Skeletal muscle cell (primary cell): ENCODE measurements at regions not wholly inside any gene's neighbourhood (a gene's known extent, or its start where the extent isn't known, plus 50 kb on each side); places are given as distances from the start of the nearest gene placed in this dataset.

Source experiments
- DNase-seq: peaks from one replicate; pipeline ENCODE4 v3.0.0-alpha.2; 2010; ENCODE audit warnings: low read depth
- H3K4me3 ChIP-seq: 2 replicates; pipeline ENCODE4 v1.5.1; 2011; ENCODE audit warnings: low read depth, mild to moderate bottlenecking, control low read depth, low read length, moderate library complexity

DNA sequence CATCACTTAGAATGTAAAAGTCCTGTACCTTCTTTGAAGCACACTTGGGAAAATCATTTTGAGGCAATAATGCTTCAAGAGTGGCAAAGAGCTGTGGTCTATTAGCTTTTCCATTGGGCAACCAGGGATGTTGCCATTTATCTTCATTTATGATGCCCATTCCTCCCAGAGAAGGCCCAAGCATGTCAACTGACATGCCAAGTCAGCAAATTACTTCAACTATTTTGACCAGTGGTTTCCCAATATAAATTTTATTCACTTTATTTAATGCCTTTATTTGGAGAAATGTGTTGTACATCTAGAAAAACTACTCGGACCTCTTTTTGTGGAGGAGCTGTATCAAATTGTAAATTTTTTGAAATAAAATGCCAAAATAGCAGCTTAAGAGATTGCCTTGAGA, 164.1 kb upstream of the PCSK2 start:
- DNase-seq, result no peak
- no peak overlapping the region for H3K4me3 ChIP-seq

DNA sequence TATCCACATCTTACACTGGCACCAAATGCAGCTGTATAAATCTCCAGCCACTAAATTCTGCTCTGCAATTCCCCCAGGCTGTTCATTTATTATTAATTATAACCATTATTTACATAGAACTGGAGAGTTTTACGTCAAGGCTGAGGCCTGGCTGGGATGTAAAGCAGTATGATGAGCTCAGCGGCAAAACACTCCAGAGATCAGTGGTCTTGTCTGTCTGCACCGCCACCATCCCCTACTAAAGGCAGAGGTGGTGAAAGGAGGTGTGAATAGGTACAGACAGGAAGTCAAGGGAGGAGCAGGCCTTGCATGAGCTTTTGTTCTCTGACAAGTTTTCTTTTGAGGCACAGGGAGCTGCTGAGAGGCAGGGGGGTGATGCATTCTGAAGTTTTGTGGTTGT, 159.9 kb upstream of the PCSK2 start:
- no peak for DNase-seq
- no peak overlapping the region for H3K4me3 ChIP-seq

DNA sequence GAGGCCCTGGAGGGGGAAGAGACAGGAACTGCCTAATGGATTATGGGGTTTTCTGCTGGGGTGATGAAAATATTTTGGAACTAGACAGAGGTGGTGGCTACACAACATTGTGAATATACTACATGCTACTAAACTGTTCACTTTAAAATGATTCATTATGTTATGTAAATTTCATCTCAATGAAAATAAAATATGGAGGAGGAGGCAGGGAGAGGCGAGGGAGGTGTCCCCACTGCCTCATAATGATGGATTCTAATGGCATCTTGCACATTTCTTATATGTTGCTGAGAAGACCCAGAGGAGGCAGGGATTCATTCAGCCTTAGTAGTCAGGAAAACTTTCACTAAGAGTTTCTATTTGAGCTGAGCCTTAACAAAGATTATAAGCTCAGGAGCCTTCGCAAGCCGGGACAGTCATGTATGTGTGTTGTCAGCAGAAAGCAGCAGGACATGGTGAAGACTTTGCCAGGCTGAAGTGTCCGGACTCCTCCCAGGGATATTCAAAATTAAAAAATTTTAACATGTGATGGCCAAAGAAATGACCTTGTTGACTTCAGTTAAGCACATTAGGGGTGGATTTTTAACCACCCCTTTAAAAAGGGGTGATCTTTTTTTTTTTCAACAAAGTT, 158.6 kb upstream of the PCSK2 start:
- H3K4me3 ChIP-seq, result no peak overlapping the region
- DNase-seq, result no peak

DNA sequence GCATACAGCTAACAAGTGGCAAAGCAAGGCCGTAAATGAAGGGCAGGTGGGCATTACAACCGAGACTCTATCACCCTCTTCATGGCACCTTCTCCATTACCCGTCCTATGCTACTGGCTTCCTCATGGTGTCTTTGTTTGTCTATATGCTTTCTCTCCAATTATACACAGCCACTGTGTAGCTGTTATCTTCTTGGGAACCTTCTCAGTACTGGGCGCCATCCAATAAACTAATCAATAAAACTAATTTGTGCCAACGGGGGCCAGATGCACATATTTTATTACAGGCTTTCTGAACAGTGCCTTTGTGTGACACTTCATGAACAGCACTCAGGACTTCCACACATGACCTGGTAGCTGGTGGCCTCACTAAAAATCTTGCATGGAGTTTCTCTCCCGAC, 149.8 kb upstream of the PCSK2 start:
- DNase-seq, result no peak
- H3K4me3 ChIP-seq, result no peak overlapping the region

DNA sequence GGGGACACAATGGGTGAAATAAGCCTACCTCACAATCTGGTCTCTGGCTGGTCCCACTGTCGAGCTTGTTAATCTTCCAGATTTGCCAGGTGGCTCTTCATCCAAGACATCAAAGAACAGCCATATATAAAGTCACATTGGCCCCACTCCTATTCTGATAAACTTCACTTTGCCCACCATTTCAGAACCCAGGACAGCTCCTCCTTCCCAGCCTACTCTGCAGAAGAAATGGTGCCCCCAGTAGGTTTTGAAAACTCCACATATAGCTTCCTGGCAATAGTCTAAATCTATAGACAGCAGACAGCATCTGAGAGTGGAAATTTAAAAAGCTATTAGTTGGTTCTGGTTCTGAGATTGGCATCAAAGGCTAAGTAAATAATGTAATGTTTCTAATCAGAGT, 143.1 kb upstream of the PCSK2 start:
- H3K4me3 ChIP-seq, result no peak overlapping the region
- no peak for DNase-seq

DNA sequence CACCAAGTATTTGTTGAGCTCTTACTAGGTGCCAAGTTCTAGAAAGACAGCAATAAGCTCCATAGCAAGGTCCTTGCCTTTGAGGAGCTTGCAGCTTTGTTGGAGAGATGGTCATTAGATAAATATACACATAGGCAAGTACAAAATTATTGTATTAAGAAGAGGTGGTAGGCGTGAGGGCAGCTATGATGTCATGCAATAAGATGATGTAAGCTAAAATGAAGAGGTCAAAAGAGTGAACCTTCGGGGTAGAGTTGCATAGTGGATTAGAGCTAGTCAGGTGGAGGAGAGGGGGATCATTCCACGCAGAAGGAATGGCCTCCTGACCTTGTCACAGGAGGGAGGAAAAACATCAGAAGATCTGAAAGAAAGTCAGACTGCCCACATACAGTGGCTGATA, 141.9 kb upstream of the PCSK2 start:
- no peak for DNase-seq
- no peak overlapping the region for H3K4me3 ChIP-seq

DNA sequence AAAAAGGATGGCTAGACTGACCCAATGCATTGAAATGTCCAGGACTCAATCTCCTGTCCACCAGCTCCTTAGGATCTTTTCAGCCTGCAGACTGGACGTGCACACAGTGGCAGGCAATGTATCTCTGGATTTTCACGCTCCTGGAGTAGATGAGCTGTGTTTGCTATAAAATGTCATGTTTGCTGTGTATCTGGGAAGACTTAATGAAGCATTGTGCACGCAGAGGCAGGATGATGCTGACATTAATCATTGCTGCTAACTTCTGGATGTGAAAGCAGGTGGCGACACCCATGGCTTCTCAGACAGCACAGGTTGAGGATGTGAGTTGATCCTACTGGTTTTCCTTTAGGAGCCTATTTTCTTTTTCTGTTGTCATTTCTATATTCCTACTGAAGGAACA, 133.1 kb upstream of the PCSK2 start:
- no peak for DNase-seq
- H3K4me3 ChIP-seq, result no peak overlapping the region

DNA sequence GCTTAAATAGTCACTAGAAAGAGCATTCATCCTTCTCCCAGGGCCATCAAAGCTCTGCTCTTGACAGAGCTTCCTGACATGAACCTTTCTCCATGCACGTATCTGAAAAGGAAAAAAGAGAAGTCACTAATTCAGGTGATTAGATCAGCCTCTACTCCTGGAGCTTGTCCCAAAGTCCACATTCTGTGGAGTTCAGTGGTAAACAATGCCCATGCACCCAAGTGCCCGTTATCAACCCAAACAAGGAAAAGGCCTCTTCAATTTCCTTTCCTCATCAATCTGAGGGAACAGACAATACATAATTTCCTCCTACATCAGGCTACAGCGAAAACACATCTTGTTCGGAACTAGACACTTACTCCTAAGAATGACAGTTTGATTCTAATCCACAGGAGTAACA, 129.2 kb upstream of the PCSK2 start:
- DNase-seq, result no peak

DNA sequence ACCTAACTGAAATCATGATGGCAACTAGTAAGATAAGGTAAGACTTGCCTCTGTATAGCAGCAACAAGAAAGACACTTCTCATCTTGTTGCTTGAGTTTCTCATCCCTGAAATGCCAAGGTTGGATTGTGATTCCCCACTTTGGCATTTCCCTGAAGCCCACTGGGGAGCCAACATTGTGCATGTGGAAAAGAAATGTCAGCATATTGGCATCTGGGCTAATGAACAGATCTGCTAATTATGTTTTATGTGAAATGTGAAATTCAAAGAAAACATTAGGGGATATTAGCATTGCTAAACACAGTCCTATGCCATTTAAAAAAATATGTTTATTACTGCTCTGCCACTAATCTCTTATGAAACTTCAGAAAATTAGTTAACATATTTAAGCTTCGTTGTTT, 126.3 kb upstream of the PCSK2 start:
- no peak for DNase-seq
- H3K4me3 ChIP-seq, result no peak overlapping the region

More for the DNA sequence above, 129.2 kb upstream of the PCSK2 start:
- H3K4me3 ChIP-seq, result no peak overlapping the region

DNA sequence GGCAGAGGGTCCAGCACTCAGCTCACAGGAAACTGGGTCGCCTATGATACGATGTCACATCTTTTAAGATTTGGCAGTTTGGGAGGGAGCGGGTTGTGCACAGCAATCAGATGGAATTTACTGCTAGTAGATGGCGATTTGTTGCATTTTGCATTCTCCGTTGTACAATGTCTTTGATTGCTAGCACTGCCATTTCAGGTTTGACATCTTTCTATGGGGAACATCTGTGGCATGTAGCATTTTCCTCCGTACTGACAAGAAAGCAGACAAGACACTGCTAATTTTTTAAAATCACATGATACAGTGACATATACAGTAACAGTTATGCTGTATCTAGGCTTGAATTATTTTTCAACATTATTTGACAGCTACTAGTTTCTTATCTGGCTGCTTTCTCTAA, 119.7 kb upstream of the PCSK2 start:
- no peak overlapping the region for H3K4me3 ChIP-seq
- no peak for DNase-seq

DNA sequence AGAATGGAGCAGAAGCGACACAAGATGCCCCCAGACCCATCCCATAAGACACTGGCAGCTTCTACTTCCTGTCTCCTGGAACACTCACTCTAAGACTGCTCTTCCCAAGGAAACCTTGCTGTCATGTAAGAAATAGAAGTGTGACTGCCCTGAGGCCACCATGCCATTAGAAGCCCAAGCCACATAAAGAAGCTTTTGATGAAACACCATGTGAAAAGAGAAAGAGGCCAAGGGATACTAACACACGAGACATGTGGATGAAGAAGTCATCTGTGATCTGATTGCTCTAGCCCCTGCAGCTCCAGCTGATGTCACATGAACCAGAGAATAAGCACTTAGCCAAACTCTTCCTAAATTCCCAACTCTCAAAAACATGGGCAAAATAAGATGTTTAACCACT, 117.9 kb upstream of the PCSK2 start:
- no peak for DNase-seq
- H3K4me3 ChIP-seq, result no peak overlapping the region

DNA sequence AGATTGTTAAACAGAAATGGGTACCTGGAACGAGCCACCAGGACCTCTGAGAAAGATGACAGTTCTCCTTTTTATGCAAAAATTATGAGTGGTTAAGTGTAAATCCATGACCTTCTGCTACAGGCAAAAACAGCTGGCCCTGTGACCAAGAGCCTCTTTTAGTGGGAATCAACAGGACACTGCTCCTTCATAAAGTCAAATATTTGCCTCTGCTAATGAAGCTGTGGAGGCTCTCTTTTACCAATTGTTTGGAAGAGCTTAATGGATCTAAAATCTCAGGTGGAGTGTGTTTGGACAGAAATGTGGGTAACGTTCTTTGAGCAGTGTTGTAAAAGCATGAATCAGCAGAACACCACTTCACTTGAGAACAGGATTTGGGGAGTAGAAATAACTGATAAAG, 117.5 kb upstream of the PCSK2 start:
- no peak overlapping the region for H3K4me3 ChIP-seq
- DNase-seq, result no peak

DNA sequence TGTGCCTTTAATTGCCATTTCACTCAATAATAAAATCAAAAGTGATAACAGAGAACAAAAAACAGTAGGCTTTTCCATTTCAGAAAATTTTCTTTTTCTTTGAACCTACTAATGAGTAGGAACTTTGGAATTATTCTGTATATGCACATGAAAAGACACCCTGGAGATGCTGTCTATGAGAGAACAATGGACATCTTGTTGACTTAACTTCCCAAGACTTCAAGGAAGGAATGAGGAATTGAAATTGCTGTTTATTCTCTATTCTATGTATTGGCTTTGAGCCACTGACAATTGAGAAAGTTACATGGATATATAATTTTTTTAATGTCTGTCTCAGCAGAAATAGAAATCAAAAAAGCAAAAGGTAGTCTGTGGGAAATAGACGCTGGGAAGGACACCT, 98.6 kb upstream of the PCSK2 start:
- no peak for DNase-seq
- no peak overlapping the region for H3K4me3 ChIP-seq

DNA sequence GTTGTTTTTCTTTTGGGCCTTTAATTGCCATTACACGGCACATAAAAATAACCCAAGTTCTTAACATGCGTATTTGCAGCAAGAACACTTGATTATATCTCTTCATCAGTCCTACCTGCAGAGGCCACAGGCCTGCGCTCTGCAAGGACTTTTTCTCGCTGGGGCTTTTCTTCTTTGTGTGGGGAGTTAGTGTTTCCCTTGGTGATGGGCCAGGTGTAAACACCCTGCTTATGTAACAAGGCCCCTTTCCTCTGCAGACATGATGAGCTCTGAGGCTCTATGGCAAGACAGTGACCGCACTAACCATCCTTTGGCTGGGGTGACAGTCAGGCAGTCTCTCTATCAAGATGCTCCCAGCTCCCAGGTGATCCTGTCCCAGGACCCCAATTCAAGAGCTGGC, 97.8 kb upstream of the PCSK2 start:
- no peak for DNase-seq
- H3K4me3 ChIP-seq, result no peak overlapping the region

DNA sequence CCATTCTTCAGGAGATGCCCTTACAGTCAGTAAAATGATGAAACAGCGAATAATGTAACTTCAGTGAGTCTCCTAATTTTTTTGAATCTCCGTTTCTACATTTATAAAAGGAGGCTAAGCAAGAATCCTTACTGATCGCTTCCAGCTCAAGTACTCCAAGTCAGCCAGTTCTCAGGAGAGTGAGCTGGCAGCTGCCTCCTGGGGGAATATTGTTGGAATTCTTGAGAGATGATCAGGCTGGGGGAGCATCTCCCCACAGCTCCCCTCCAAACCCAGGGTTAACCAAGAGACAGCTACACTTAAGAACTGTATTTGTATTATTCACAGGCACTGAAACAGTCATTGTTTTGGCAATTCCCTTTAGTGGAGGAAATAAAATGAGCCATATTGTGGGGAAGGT, 89.1 kb upstream of the PCSK2 start:
- DNase-seq, result no peak
- no peak overlapping the region for H3K4me3 ChIP-seq

DNA sequence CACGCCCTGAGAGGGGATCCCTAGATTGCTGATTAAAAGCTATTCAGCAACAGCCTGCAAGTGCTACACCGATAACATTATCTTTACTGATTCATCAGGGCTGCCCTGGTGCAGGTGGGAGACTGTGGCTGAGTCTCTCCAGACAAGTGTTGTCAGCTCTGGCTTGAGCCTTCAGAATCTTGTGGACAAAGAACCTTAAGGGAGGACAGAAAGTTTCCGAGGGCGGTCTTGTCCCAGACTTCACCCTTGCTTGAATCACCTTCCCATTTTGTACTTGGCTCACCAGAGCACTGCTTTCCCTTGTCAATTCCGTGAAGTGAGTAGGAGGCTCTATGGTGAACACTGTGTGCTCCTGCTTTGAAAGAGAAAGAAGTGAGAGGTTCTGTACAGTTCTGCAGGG, 88.6 kb upstream of the PCSK2 start:
- no peak for DNase-seq
- no peak overlapping the region for H3K4me3 ChIP-seq

DNA sequence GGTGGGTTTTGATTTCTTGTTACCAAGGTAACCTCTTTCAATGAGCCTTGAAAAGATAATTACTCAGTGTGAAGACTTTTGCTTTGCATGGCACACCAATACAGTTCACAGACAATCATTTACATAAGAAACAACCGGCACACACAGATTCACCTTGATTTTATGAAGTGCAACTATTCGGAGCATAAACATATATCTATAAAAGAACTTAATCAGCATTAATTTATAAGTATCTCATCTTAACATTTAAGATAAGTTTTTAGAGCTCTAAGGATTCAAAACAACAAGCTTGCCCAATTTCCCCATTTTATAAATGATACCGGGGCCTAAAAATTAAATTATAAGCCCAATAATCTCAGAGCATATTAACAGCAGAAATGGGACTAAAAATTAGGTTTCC, 85.9 kb upstream of the PCSK2 start:
- DNase-seq, result no peak
- H3K4me3 ChIP-seq, result no peak overlapping the region

DNA sequence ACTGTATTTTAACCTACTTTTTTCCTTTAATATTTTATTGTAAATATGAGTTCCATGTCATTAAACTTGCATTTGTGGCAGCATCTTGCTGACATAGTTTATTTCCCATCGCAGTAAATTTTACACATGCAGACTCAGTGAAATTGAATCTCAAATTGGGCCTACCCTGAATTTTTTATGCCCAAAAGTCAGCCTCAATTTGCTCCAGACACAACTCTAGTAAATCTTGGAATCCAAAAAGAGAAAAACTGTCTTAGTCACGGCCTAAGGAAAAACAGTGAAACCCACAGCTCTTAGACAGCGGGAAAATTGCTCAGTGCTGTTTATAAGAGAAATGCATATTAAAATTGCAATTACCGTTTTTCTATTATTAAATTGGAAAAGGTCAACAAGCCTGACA, 85.3 kb upstream of the PCSK2 start:
- DNase-seq, result no peak
- no peak overlapping the region for H3K4me3 ChIP-seq

DNA sequence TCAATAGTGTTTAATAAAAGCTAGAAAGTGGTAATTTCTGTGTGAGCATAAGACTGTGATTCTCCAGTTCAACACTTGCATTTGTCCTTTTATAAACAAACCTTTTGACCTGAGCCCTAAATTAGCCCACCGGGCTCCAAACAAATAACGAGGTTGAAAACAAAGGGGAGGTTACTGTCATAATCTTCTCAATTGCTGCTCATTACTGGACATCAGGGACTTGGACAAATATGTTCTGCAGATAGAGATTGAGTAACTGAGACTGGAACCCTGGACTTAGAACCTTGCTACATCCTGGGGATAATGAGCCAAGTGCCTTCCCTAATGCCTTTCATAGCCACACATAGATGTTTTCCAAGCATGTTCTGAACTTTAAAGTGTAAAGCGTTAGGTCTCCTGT, 84.2 kb upstream of the PCSK2 start:
- H3K4me3 ChIP-seq, result no peak overlapping the region
- no peak for DNase-seq

DNA sequence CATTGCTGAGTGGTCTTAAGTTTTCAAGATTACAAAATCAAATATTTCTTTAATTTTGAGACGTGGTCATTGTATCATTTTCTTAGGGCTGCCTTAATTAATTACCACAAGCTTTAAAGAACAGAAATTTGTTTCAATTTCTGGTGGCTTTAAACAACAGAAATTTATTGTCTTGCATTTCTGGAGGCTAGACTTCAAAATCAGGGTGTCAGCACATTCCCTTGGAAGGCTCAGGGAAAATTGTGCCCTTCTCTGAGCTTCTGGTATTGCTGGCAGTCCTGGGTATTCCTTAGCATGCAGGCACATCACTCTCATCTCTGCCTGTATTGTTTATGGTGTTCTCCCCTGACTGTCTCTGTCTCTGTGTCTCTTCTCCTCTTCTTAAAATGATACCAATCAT, 76.0 kb upstream of the PCSK2 start:
- DNase-seq, result no peak

DNA sequence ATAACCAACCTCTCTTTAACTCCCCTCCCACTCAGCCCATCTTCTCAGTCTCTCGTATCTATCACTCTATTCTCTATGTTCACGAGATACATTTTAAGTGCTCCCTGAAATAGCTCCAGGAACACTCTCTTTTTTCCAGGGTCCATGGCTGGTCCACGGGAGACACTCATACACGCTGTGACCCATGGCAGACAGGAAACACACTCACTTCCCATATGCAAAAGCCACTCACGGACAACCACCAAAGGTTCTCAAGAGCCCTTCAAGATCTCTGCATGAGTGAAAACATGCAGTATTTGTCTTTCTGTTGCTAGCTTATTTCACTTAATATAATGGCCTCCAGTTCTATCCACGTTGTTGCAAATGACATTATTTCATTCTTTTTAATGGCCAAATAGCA, 71.4 kb upstream of the PCSK2 start:
- no peak overlapping the region for H3K4me3 ChIP-seq
- no peak for DNase-seq

More for the DNA sequence above, 76.0 kb upstream of the PCSK2 start:
- no peak overlapping the region for H3K4me3 ChIP-seq

DNA sequence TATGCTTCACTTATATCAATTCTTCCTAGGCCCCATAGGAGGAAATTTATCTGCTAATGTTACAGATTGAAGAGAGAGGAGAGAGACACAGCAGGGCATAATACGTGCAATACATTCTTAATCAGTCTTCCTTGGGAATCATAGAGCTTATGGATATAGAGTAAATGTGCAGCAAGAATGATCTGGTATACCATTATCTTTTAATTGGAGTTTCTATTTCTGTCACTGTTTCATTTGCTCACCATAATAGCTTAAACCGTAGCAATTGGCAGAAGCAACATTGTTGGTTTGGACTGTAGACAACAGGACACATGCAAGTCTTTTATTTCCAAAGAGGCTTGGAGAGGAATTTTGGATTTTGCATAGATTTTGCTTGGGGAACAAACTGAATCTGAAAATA, 68.1 kb upstream of the PCSK2 start:
- no peak overlapping the region for H3K4me3 ChIP-seq
- no peak for DNase-seq
